ENCODE measurements at regions not wholly inside any gene's neighbourhood (a gene's known extent, or its start where the extent isn't known, plus 50 kb on each side); places are given as distances from the start of the nearest gene placed in this dataset.

DNA sequence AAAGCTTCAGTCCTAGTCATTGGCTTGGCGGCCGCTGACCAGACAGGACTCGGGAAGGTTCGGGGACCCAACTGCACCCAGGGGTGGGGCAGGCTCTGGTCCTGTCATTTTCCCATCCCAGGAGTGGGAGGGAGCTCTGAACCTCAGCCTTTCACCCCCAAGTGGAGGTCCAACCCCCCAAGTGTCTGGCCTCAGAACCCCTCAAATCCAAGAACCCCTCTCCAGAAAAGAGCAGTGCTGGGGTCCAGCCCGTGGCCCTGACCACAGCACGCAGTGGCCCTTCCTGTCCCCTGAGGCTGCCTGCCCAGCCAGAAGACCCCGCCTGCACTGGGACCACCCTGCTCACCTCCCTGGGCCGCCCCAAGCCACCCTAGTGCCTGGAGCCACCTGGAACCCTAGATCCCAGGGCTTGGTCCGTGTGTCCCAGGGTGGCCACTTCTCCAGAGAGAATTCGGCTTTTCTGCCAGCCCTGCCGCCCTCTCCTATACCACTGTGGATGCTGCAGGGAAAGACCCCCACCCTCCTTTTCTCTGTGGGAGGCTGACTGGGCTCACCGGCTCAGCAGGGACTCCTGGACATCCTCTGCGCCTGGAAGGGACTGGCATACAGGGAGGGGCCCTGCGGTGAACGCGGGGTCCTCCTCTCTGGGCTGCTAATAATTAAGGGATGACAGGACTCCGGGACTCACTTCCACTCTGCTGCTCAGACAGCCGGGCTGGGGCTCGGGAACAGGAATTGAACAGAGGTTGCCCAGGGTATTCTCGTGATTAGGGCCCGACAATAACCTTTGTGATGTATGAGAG, 326.9 kb upstream of the SFSWAP start:
- Histone ChIP-seq H3K79me2 (replicated peaks; ENCODE audit: insufficient read depth, low read length) (no peaks in the 10 kb centered on the region), H3K27ac (ENCODE audit: low read length) (no peak overlapping the region), H3K4me3 (ENCODE audit: low read length) (no peak overlapping the region), H3K9me3 (ENCODE audit: low read length) (no peaks in the 10 kb centered on the region), H3K27me3 (ENCODE audit: insufficient read depth, low read depth, low read length) (no peaks in the 10 kb centered on the region), H3K9me2 (ENCODE audit: insufficient read depth, low read length) (no peaks in the 10 kb centered on the region), H3F3A (ENCODE audit: insufficient read depth, low read length, poor library complexity, severe bottlenecking) (no peaks in the 10 kb centered on the region), H2AFZ (ENCODE audit: low read depth, low read length) (no peak overlapping the region), H3K9ac (ENCODE audit: low read length) (no peak overlapping the region), H3K4me2 (ENCODE audit: low read length) (no peak overlapping the region), H3K36me3 (ENCODE audit: insufficient read depth, low read length) (no peaks in the 10 kb centered on the region), H4K20me1 (ENCODE audit: insufficient read depth) (no peaks in the 10 kb centered on the region)
- TF ChIP-seq SMC3 (conservative IDR thresholded peaks at IDR 0.05; ENCODE audit: poor library complexity): no peak

DNA sequence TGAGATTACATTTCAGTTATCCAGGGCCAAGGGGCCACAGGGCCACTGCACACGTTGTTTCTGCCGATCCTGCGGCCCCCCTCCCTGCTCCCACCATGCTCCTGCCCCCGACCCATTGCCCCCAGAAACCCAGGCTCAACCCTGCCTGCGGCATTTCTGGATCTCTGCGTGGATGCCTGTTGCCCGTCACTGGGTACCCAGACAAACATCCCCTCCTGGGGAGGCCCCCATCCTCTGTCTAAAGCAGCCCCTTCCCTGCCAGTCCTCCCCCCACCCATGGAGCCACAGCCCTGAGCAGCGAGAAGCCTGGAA, 326.4 kb upstream of the SFSWAP start:
- no peaks in the 10 kb centered on the region for H3F3A ChIP-seq (ENCODE audit: insufficient read depth, low read length, poor library complexity, severe bottlenecking)
- no peaks in the 10 kb centered on the region for H3K9me2 ChIP-seq (ENCODE audit: insufficient read depth, low read length)
- no peak overlapping the region for H3K4me2 ChIP-seq (ENCODE audit: low read length)
- no peaks in the 10 kb centered on the region for H3K9me3 ChIP-seq (ENCODE audit: low read length)
- no peak overlapping the region for H3K9ac ChIP-seq (ENCODE audit: low read length)
- H3K79me2 ChIP-seq (replicated peaks; ENCODE audit: insufficient read depth, low read length): no peaks in the 10 kb centered on the region
- H3K27me3 ChIP-seq (ENCODE audit: insufficient read depth, low read depth, low read length): no peaks in the 10 kb centered on the region
- no peaks in the 10 kb centered on the region for H3K36me3 ChIP-seq (ENCODE audit: insufficient read depth, low read length)
- no peak overlapping the region for H2AFZ ChIP-seq (ENCODE audit: low read depth, low read length)
- TF ChIP-seq, protein P1, sequence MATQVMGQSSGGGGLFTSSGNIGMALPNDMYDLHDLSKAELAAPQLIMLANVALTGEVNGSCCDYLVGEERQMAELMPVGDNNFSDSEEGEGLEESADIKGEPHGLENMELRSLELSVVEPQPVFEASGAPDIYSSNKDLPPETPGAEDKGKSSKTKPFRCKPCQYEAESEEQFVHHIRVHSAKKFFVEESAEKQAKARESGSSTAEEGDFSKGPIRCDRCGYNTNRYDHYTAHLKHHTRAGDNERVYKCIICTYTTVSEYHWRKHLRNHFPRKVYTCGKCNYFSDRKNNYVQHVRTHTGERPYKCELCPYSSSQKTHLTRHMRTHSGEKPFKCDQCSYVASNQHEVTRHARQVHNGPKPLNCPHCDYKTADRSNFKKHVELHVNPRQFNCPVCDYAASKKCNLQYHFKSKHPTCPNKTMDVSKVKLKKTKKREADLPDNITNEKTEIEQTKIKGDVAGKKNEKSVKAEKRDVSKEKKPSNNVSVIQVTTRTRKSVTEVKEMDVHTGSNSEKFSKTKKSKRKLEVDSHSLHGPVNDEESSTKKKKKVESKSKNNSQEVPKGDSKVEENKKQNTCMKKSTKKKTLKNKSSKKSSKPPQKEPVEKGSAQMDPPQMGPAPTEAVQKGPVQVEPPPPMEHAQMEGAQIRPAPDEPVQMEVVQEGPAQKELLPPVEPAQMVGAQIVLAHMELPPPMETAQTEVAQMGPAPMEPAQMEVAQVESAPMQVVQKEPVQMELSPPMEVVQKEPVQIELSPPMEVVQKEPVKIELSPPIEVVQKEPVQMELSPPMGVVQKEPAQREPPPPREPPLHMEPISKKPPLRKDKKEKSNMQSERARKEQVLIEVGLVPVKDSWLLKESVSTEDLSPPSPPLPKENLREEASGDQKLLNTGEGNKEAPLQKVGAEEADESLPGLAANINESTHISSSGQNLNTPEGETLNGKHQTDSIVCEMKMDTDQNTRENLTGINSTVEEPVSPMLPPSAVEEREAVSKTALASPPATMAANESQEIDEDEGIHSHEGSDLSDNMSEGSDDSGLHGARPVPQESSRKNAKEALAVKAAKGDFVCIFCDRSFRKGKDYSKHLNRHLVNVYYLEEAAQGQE (IDR thresholded peaks at IDR 0.05; ENCODE audit: borderline replicate concordance): no peak
- no peak for TF ChIP-seq SMC3 (conservative IDR thresholded peaks at IDR 0.05; ENCODE audit: poor library complexity)
- TF ChIP-seq EZH2 (IDR thresholded peaks at IDR 0.05; ENCODE audit: borderline replicate concordance, insufficient read depth, low read length, poor library complexity, severe bottlenecking): no peak
- TF ChIP-seq TAF1 (IDR thresholded peaks at IDR 0.05; ENCODE audit: low read depth): no peak
- TF ChIP-seq, protein P2, sequence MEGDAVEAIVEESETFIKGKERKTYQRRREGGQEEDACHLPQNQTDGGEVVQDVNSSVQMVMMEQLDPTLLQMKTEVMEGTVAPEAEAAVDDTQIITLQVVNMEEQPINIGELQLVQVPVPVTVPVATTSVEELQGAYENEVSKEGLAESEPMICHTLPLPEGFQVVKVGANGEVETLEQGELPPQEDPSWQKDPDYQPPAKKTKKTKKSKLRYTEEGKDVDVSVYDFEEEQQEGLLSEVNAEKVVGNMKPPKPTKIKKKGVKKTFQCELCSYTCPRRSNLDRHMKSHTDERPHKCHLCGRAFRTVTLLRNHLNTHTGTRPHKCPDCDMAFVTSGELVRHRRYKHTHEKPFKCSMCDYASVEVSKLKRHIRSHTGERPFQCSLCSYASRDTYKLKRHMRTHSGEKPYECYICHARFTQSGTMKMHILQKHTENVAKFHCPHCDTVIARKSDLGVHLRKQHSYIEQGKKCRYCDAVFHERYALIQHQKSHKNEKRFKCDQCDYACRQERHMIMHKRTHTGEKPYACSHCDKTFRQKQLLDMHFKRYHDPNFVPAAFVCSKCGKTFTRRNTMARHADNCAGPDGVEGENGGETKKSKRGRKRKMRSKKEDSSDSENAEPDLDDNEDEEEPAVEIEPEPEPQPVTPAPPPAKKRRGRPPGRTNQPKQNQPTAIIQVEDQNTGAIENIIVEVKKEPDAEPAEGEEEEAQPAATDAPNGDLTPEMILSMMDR (IDR thresholded peaks at IDR 0.05; ENCODE audit: poor library complexity, severe bottlenecking): no peak
- no peak for TF ChIP-seq RAD21 (conservative IDR thresholded peaks at IDR 0.05)
- no peak for TF ChIP-seq MXI1 (conservative IDR thresholded peaks at IDR 0.05; ENCODE audit: poor library complexity, severe bottlenecking)
- no peak for TF ChIP-seq POLR2AphosphoS5 (IDR thresholded peaks at IDR 0.05)
- TF ChIP-seq EP300 (conservative IDR thresholded peaks at IDR 0.05; ENCODE audit: poor library complexity, severe bottlenecking): no peak
- no peak overlapping the region for H3K4me3 ChIP-seq (ENCODE audit: low read length)
- no peaks in the 10 kb centered on the region for H4K20me1 ChIP-seq (ENCODE audit: insufficient read depth)
- no peak overlapping the region for H3K27ac ChIP-seq (ENCODE audit: low read length)

Measured in neural cell (in vitro differentiated cells).